OCI-LY3 (cell line): ENCODE measurements at regions not wholly inside any gene's neighbourhood (a gene's known extent, or its start where the extent isn't known, plus 50 kb on each side); places are given as distances from the start of the nearest gene placed in this dataset.

Source experiments
- H2AFZ ChIP-seq: fragments of 200-600, 300-600 bp; shearing (Covaris generic); 2 replicates; pipeline ENCODE4 v1.6.0; 2014; ENCODE audit warnings: antibody characterized with exemption, low read depth, low read length
- H3K27ac ChIP-seq: fragments of 200-600, 300-600 bp; sonication (generic); 2 replicates; pipeline ENCODE4 v1.5.1; 2014; ENCODE audit warnings: mild to moderate bottlenecking, low read length, moderate library complexity, mixed read lengths
- H3K27me3 ChIP-seq: fragments of 200-600, 300-600 bp; sonication (generic); 2 replicates; pipeline ENCODE4 v1.6.1; 2014; ENCODE audit warnings: low read depth, low read length, mixed read lengths
- H3K36me3 ChIP-seq: fragments of 200-600, 300-600 bp; sonication (generic); replicated peaks from 2 replicates; pipeline ENCODE3; 2014; ENCODE audit warnings: low read depth, low read length, mixed read lengths
- H3K4me1 ChIP-seq: fragments of 300-600, 200-600 bp; sonication (generic); 2 replicates; pipeline ENCODE4 v1.6.1; 2014; ENCODE audit warnings: low read length, mixed read lengths
- H3K4me2 ChIP-seq: fragments of 200-600, 300-600 bp; sonication (generic); 2 replicates; pipeline ENCODE4 v1.6.1; 2014; ENCODE audit warnings: low read length, mixed read lengths
- H3K4me3 ChIP-seq: fragments of 300-600, 200-600 bp; sonication (generic); 2 replicates; pipeline ENCODE4 v1.5.1; 2014; ENCODE audit warnings: antibody characterized with exemption, mild to moderate bottlenecking, low read length, moderate library complexity
- H3K79me2 ChIP-seq: fragments of 300-600, 200-600 bp; shearing (Covaris generic); 2 replicates; pipeline ENCODE4 v1.6.1; 2014; ENCODE audit warnings: mild to moderate bottlenecking, low read length, mixed read lengths
- H3K9ac ChIP-seq: fragments of 300-600, 200-600 bp; shearing (Covaris generic); 2 replicates; pipeline ENCODE4 v1.6.0; 2014; ENCODE audit warnings: mild to moderate bottlenecking, low read length, moderate library complexity
- H3K9me3 ChIP-seq: fragments of 200-600, 300-600 bp; shearing (Covaris generic); 2 replicates; pipeline ENCODE4 v1.6.1; 2014; ENCODE audit warnings: low read length, mixed read lengths; ENCODE audit not compliant: insufficient read depth
- H4K20me1 ChIP-seq: fragments of 200-600, 300-600 bp; sonication (generic); 2 replicates; pipeline ENCODE4 v1.6.1; 2016; ENCODE audit warnings: low read length, mixed read lengths; ENCODE audit not compliant: insufficient read depth
- EZH2phosphoT487 ChIP-seq: fragments of 200-600 bp; shearing (Covaris generic); IDR thresholded peaks from 2 replicates; pipeline ENCODE4 v1.6.1; 2018; ENCODE audit warnings: antibody characterized with exemption, mixed run types, low read depth
- TF ChIP-seq, protein P1 (sequence below): fragments of 200-600, 300-600 bp; sonication (generic); IDR thresholded peaks from 2 replicates; pipeline ENCODE4 v1.5.1; 2014; ENCODE audit warnings: antibody characterized with exemption, low read length, low read depth

DNA sequence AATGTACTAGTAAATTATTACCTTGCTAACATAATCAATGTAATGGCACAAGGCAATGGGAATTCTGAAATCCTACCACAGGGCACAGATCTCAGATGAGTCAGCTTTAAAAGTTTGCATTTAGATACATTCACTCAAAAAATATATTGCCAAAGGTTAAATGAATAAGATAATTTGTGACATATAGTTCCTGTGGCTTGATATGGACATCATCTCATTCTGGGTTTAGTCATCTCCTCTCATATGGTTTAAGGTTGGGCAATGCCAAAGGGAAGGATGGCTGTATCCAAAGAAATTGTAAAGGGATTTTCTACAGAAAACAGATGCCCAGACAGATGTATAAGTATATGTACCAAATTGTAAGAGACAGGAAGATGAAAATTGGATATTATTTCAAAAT is 1065.0 kb downstream of the LRFN5 start:
- Histone ChIP-seq H3K4me3 (no peak overlapping the region), H3K4me1 (no peaks in the 10 kb centered on the region), H2AFZ (no peak overlapping the region), H3K9me3 (no peaks in the 10 kb centered on the region), H3K27me3 (no peaks in the 10 kb centered on the region), H3K36me3 (no peaks in the 10 kb centered on the region), H3K27ac (no peak overlapping the region), H3K4me2 (no peak overlapping the region), H4K20me1 (no peaks in the 10 kb centered on the region), H3K79me2 (no peaks in the 10 kb centered on the region), H3K9ac (no peak overlapping the region)
- TF ChIP-seq, protein P1, sequence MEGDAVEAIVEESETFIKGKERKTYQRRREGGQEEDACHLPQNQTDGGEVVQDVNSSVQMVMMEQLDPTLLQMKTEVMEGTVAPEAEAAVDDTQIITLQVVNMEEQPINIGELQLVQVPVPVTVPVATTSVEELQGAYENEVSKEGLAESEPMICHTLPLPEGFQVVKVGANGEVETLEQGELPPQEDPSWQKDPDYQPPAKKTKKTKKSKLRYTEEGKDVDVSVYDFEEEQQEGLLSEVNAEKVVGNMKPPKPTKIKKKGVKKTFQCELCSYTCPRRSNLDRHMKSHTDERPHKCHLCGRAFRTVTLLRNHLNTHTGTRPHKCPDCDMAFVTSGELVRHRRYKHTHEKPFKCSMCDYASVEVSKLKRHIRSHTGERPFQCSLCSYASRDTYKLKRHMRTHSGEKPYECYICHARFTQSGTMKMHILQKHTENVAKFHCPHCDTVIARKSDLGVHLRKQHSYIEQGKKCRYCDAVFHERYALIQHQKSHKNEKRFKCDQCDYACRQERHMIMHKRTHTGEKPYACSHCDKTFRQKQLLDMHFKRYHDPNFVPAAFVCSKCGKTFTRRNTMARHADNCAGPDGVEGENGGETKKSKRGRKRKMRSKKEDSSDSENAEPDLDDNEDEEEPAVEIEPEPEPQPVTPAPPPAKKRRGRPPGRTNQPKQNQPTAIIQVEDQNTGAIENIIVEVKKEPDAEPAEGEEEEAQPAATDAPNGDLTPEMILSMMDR: no peak
- no peak for TF ChIP-seq EZH2phosphoT487

DNA sequence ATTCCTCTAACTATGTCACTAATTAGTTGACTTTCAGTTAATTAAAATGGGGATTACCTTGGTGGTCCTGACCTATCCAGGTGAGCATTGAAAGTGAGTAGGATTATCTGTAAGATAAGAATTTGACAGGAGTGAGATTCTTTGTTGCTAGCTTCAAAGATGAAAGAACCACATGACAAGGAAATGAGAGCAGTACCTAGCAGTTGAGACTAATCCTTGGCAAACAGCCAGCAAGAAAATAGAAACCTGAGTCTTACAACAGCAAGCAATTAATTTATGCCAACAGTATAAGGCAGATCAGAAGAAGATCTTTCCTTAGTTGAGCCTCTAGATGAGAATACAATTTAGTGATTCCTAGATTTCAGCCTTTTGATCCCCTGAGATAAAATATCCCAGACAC is 1058.4 kb downstream of the LRFN5 start:
- Histone ChIP-seq H4K20me1 (no peaks in the 10 kb centered on the region), H3K27ac (no peak overlapping the region), H3K9me3 (no peaks in the 10 kb centered on the region), H3K4me2 (no peak overlapping the region), H3K9ac (no peak overlapping the region), H3K4me1 (peaks cover 4% of the 10 kb centered on the region; the same call in 1 of the 2 replicates), H3K36me3 (no peaks in the 10 kb centered on the region), H3K4me3 (no peak overlapping the region), H3K79me2 (no peaks in the 10 kb centered on the region), H2AFZ (no peak overlapping the region), H3K27me3 (no peaks in the 10 kb centered on the region)
- TF ChIP-seq, protein P1: no peak
- no peak for TF ChIP-seq EZH2phosphoT487

DNA sequence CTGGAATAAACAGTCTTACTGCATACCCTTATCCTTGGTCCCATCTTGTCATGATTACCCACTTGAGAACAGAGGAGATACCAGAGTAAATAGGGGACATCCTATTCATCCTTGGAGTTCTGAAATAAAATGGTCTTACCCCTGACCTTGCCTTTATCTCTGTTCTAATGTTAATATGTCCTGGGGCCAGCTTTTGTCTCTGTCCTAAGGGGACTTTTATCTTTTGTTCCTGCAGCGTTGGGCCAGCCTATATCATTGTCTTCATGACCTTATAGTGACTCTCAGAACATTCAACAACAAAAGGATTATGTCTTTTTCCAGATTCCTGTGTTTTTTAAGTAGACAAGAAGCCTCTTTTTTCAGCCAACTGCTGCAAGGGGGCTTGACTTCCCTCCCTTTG is 1057.5 kb downstream of the LRFN5 start:
- Histone ChIP-seq H3K27ac (no peak overlapping the region), H3K9ac (no peak overlapping the region), H3K4me1 (peaks cover 4% of the 10 kb centered on the region; the same call in 1 of the 2 replicates), H3K9me3 (no peaks in the 10 kb centered on the region), H3K27me3 (no peaks in the 10 kb centered on the region), H3K79me2 (no peaks in the 10 kb centered on the region), H2AFZ (no peak overlapping the region), H3K36me3 (no peaks in the 10 kb centered on the region), H4K20me1 (no peaks in the 10 kb centered on the region), H3K4me3 (no peak overlapping the region), H3K4me2 (no peak overlapping the region)
- TF ChIP-seq EZH2phosphoT487: no peak
- TF ChIP-seq, protein P1: no peak

DNA sequence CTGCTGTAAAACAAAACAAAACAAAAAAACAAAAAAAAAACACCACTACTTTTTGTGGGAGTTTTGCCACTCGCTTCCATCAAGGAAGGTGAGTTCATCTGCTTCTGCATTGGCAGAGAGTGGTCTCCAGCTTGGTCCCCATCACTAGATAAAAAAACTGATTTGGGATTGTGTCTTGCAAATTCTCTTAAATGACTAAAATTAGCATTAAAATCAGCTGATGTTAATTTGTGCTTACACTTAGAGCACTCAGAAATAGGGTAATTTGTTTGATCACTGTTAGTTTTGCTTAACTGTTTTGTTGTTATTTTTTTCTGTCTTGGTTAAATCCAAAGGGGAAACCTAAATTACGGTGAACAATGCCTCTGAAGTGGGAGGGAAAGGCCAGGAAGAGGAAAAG is 1048.0 kb downstream of the LRFN5 start:
- H3K9me3 ChIP-seq: no peaks in the 10 kb centered on the region
- no peak overlapping the region for H3K9ac ChIP-seq
- no peaks in the 10 kb centered on the region for H3K79me2 ChIP-seq
- H3K27me3 ChIP-seq: no peaks in the 10 kb centered on the region
- TF ChIP-seq EZH2phosphoT487: no peak
- TF ChIP-seq, protein P1: no peak
- no peak overlapping the region for H2AFZ ChIP-seq
- H3K27ac ChIP-seq: no peak overlapping the region
- H3K4me3 ChIP-seq: no peak overlapping the region
- H4K20me1 ChIP-seq: no peaks in the 10 kb centered on the region
- no peaks in the 10 kb centered on the region for H3K4me1 ChIP-seq
- no peaks in the 10 kb centered on the region for H3K36me3 ChIP-seq
- no peak overlapping the region for H3K4me2 ChIP-seq
